ENCODE measurements at regions not wholly inside any gene's neighbourhood (a gene's known extent, or its start where the extent isn't known, plus 50 kb on each side); places are given as distances from the start of the nearest gene placed in this dataset.

GRCh38 chr4:96912716-96913115, 1072.8 kb downstream of the PDHA2 start:
- H3K9me3 Mint-ChIP-seq, result peaks cover 35% of the 10 kb centered on the region
- H3K4me1 Mint-ChIP-seq (ENCODE audit: low read depth), result no peaks in the 10 kb centered on the region
- no peaks in the 10 kb centered on the region; the same call in none of the 2 replicates for H3K27me3 Mint-ChIP-seq (ENCODE audit: insufficient read depth)
- H3K36me3 Mint-ChIP-seq (ENCODE audit: low read depth), result peaks cover 4% of the 10 kb centered on the region; the same call in 1 of the 2 replicates
- no peak overlapping the region for H3K4me3 Mint-ChIP-seq
- no peak overlapping the region for H3K27ac Mint-ChIP-seq
- no peak for DNase-seq
- TF ChIP-seq CTCF (IDR thresholded peaks at IDR 0.05), result no peak

GRCh38 chr4:96913441-96914080, 1073.7 kb downstream of the PDHA2 start:
- TF ChIP-seq CTCF (IDR thresholded peaks at IDR 0.05), result no peak
- H3K27me3 Mint-ChIP-seq (ENCODE audit: insufficient read depth), result no peaks in the 10 kb centered on the region; the same call in 1 of the 2 replicates
- no peak overlapping the region for H3K4me3 Mint-ChIP-seq
- no peaks in the 10 kb centered on the region for H3K4me1 Mint-ChIP-seq (ENCODE audit: low read depth)
- H3K9me3 Mint-ChIP-seq, result peaks cover 28% of the 10 kb centered on the region
- peaks cover 4% of the 10 kb centered on the region; the same call in 1 of the 2 replicates for H3K36me3 Mint-ChIP-seq (ENCODE audit: low read depth)
- no peak for DNase-seq
- H3K27ac Mint-ChIP-seq, result no peak overlapping the region

- no peak for DNase-seq
- no peak overlapping the region for H3K4me3 Mint-ChIP-seq
- H3K4me1 Mint-ChIP-seq (ENCODE audit: low read depth), result no peaks in the 10 kb centered on the region
- H3K27me3 Mint-ChIP-seq (ENCODE audit: insufficient read depth), result no peaks in the 10 kb centered on the region
- TF ChIP-seq CTCF (IDR thresholded peaks at IDR 0.05), result no peak
- H3K36me3 Mint-ChIP-seq (ENCODE audit: low read depth), result peaks cover 4% of the 10 kb centered on the region; the same call in 1 of the 2 replicates
- H3K27ac Mint-ChIP-seq, result no peak overlapping the region
- peaks cover 37% of the 10 kb centered on the region for H3K9me3 Mint-ChIP-seq
Observed at GRCh38 chr4:96916711-96917110, 1076.8 kb downstream of the PDHA2 start.

- H3K36me3 Mint-ChIP-seq (ENCODE audit: low read depth), result no peaks in the 10 kb centered on the region
- H3K9me3 Mint-ChIP-seq, result peaks cover 32% of the 10 kb centered on the region
- H3K27ac Mint-ChIP-seq, result no peak overlapping the region
- no peak for DNase-seq
- no peaks in the 10 kb centered on the region; the same call in 1 of the 2 replicates for H3K27me3 Mint-ChIP-seq (ENCODE audit: insufficient read depth)
- no peak for TF ChIP-seq CTCF (IDR thresholded peaks at IDR 0.05)
- no peak overlapping the region for H3K4me3 Mint-ChIP-seq
- H3K4me1 Mint-ChIP-seq (ENCODE audit: low read depth), result no peaks in the 10 kb centered on the region
Observed at GRCh38 chr4:96936886-96937285, 1097.0 kb downstream of the PDHA2 start.

- no peak for TF ChIP-seq CTCF (IDR thresholded peaks at IDR 0.05)
- no peaks in the 10 kb centered on the region for H3K4me1 Mint-ChIP-seq (ENCODE audit: low read depth)
- H3K4me3 Mint-ChIP-seq, result no peak overlapping the region
- H3K9me3 Mint-ChIP-seq, result peaks cover 59% of the 10 kb centered on the region
- H3K27me3 Mint-ChIP-seq (ENCODE audit: insufficient read depth), result no peaks in the 10 kb centered on the region
- DNase-seq, result no peak
- H3K27ac Mint-ChIP-seq, result no peak overlapping the region
- no peaks in the 10 kb centered on the region for H3K36me3 Mint-ChIP-seq (ENCODE audit: low read depth)
Observed at GRCh38 chr4:96946552-96946951, 1106.7 kb downstream of the PDHA2 start.
